ENCODE measurements at regions not wholly inside any gene's neighbourhood (a gene's known extent, or its start where the extent isn't known, plus 50 kb on each side); places are given as distances from the start of the nearest gene placed in this dataset.

GRCh38 chr9:92185096-92185495 lies 69.9 kb upstream of the SPTLC1 start:
- Histone ChIP-seq H3K27me3 (no peaks in the 10 kb centered on the region), H3K27ac (no peak overlapping the region), H3K4me3 (no peak overlapping the region), H3K9me3 (no peaks in the 10 kb centered on the region), H3K4me1 (no peaks in the 10 kb centered on the region), H3K36me3 (no peaks in the 10 kb centered on the region)
- TF ChIP-seq CTCF (IDR thresholded peaks at IDR 0.05) (no peak), POLR2A (IDR thresholded peaks at IDR 0.05) (no peak)
- DNase-seq = no peak
- intact Hi-C loops (cut with DNase I; ENCODE audit: low total_unique reads) = no loop called here

- Histone ChIP-seq H3K4me3 (no peak overlapping the region), H3K4me1 (no peaks in the 10 kb centered on the region), H3K27ac (no peak overlapping the region), H3K27me3 (no peaks in the 10 kb centered on the region), H3K9me3 (no peaks in the 10 kb centered on the region), H3K36me3 (no peaks in the 10 kb centered on the region)
- no peak for DNase-seq
- intact Hi-C loops (cut with DNase I; ENCODE audit: low total_unique reads) = no loop called here
- no peak for TF ChIP-seq CTCF (IDR thresholded peaks at IDR 0.05)
- no peak for TF ChIP-seq POLR2A (IDR thresholded peaks at IDR 0.05)
Measured at GRCh38 chr9:92184041-92184564, 68.9 kb upstream of the SPTLC1 start.

- Histone ChIP-seq H3K36me3 (no peaks in the 10 kb centered on the region), H3K27ac (no peak overlapping the region), H3K4me3 (no peak overlapping the region), H3K4me1 (no peaks in the 10 kb centered on the region), H3K27me3 (no peaks in the 10 kb centered on the region), H3K9me3 (no peaks in the 10 kb centered on the region)
- no peak for DNase-seq
- intact Hi-C loops (cut with DNase I; ENCODE audit: low total_unique reads) = no loop called here
- no peak for TF ChIP-seq CTCF (IDR thresholded peaks at IDR 0.05)
- TF ChIP-seq POLR2A (IDR thresholded peaks at IDR 0.05) = no peak
Measured at GRCh38 chr9:92183449-92183848, 68.2 kb upstream of the SPTLC1 start.

GRCh38 chr9:92181296-92181695 lies 66.1 kb upstream of the SPTLC1 start:
- intact Hi-C loops (cut with DNase I; ENCODE audit: low total_unique reads) = no loop called here

GRCh38 chr9:92180669-92181181 lies 65.5 kb upstream of the SPTLC1 start:
- Histone ChIP-seq H3K27me3 (no peaks in the 10 kb centered on the region), H3K36me3 (no peaks in the 10 kb centered on the region), H3K9me3 (no peaks in the 10 kb centered on the region), H3K27ac (no peak overlapping the region), H3K4me3 (no peak overlapping the region), H3K4me1 (no peaks in the 10 kb centered on the region)
- intact Hi-C loops (cut with DNase I; ENCODE audit: low total_unique reads) = no loop called here
- TF ChIP-seq CTCF (IDR thresholded peaks at IDR 0.05) = no peak
- TF ChIP-seq POLR2A (IDR thresholded peaks at IDR 0.05) = no peak
- no peak for DNase-seq

More at GRCh38 chr9:92181296-92181695, 66.1 kb upstream of the SPTLC1 start:
- no peaks in the 10 kb centered on the region for H3K9me3 ChIP-seq
- no peaks in the 10 kb centered on the region for H3K36me3 ChIP-seq
- DNase-seq = no peak
- no peak for TF ChIP-seq POLR2A (IDR thresholded peaks at IDR 0.05)
- TF ChIP-seq CTCF (IDR thresholded peaks at IDR 0.05) = no peak
- no peak overlapping the region for H3K27ac ChIP-seq
- H3K4me1 ChIP-seq = no peaks in the 10 kb centered on the region
- H3K4me3 ChIP-seq = no peak overlapping the region
- no peaks in the 10 kb centered on the region for H3K27me3 ChIP-seq

All from uterus (tissue), 3 donors.